Neuronal stem cell (in vitro differentiated cells): ENCODE measurements at regions not wholly inside any gene's neighbourhood (a gene's known extent, or its start where the extent isn't known, plus 50 kb on each side); places are given as distances from the start of the nearest gene placed in this dataset.

Source experiments
- DNase-seq: peaks from one replicate; pipeline ENCODE4 v3.0.0-alpha.2; 2013; ENCODE audit warnings: low spot score
- H2AFZ ChIP-seq: one replicate; pipeline ENCODE4 v1.6.1; 2013; ENCODE audit warnings: mild to moderate bottlenecking, low read length, inconsistent platforms
- H2AK5ac ChIP-seq: 2 replicates; pipeline ENCODE4 v1.6.1; 2013; ENCODE audit warnings: low read depth, mild to moderate bottlenecking, inconsistent platforms, low read length, moderate library complexity, mixed read lengths
- H2BK120ac ChIP-seq: 2 replicates; pipeline ENCODE4 v1.6.1; 2013; ENCODE audit warnings: low read depth, mild to moderate bottlenecking, inconsistent platforms, low read length, moderate library complexity, mixed read lengths
- H2BK12ac ChIP-seq: one replicate; pipeline ENCODE4 v1.6.1; 2013; ENCODE audit warnings: low read length, inconsistent platforms
- H2BK15ac ChIP-seq: 2 replicates; pipeline ENCODE4 v1.6.1; 2013; ENCODE audit warnings: mild to moderate bottlenecking, low read length, inconsistent platforms, mixed read lengths
- H2BK5ac ChIP-seq: one replicate; pipeline ENCODE4 v1.6.1; 2013; ENCODE audit warnings: inconsistent platforms, mild to moderate bottlenecking, low read length, moderate library complexity
- H3K14ac ChIP-seq: one replicate; pipeline ENCODE4 v1.6.1; 2013; ENCODE audit warnings: low read length, inconsistent platforms
- H3K18ac ChIP-seq: 2 replicates; pipeline ENCODE4 v1.6.1; 2013; ENCODE audit warnings: low read length, inconsistent platforms
- H3K23ac ChIP-seq: 2 replicates; pipeline ENCODE4 v1.6.1; 2013; ENCODE audit warnings: low read depth, mild to moderate bottlenecking, mixed read lengths, low read length, inconsistent platforms; ENCODE audit not compliant: poor library complexity
- H3K27ac ChIP-seq: replicated peaks from 3 replicates; pipeline ENCODE4 v1.5.1; 2013; ENCODE audit warnings: low read length, inconsistent platforms
- H3K27me3 ChIP-seq, 3 experiments: 2 replicates each; pipeline ENCODE4 v1.6.1; 2013; ENCODE audit warnings: low read length in 3 of 3, mild to moderate bottlenecking in 2 of 3, inconsistent platforms in 1 of 3, low read depth in 1 of 3, mixed read lengths in 1 of 3, moderate library complexity in 1 of 3; ENCODE audit not compliant: control insufficient read depth in 3 of 3, insufficient read depth in 3 of 3
- H3K36me3 ChIP-seq, 2 donors: replicated peaks in 1 of 2; 2 replicates each; pipeline ENCODE4 v1.6.1; 2013; ENCODE audit warnings: low read length in 2 of 2; ENCODE audit not compliant: control insufficient read depth in 2 of 2, insufficient read depth in 2 of 2
- H3K4ac ChIP-seq: 2 replicates; pipeline ENCODE4 v1.6.1; 2013; ENCODE audit warnings: inconsistent platforms, mild to moderate bottlenecking, low read length, moderate library complexity
- H3K4me1 ChIP-seq, 2 donors: 1 replicate in 1 of 2; 2 replicates in 1 of 2; pipeline ENCODE4 v1.6.1; 2013; ENCODE audit warnings: low read length in 2 of 2, low read depth in 1 of 2; ENCODE audit not compliant: control insufficient read depth in 2 of 2, insufficient read depth in 1 of 2
- H3K4me2 ChIP-seq: one replicate; pipeline ENCODE4 v1.6.1; 2013; ENCODE audit warnings: mild to moderate bottlenecking, low read length, inconsistent platforms; ENCODE audit not compliant: insufficient read depth, poor library complexity, severe bottlenecking
- H3K4me3 ChIP-seq, 2 donors: 2 replicates each; pipeline ENCODE4 v1.5.1; 2013; ENCODE audit warnings: low read length in 2 of 2, mild to moderate bottlenecking in 2 of 2, inconsistent platforms in 1 of 2, moderate library complexity in 1 of 2
- H3K79me1 ChIP-seq: one replicate; pipeline ENCODE4 v1.6.1; 2013; ENCODE audit warnings: low read depth, mild to moderate bottlenecking, inconsistent platforms, low read length, moderate library complexity
- H3K9ac ChIP-seq: one replicate; pipeline ENCODE4 v1.6.1; 2013; ENCODE audit warnings: mild to moderate bottlenecking, low read depth, low read length, inconsistent platforms; ENCODE audit not compliant: poor library complexity
- H3K9me3 ChIP-seq, 2 donors: replicated peaks in 1 of 2; 2 replicates each; pipeline versions ENCODE3 to v1.6.1; 2013; ENCODE audit warnings: low read length in 2 of 2, mild to moderate bottlenecking in 2 of 2, inconsistent platforms in 1 of 2, low read depth in 1 of 2, mixed read lengths in 1 of 2, moderate library complexity in 1 of 2; ENCODE audit not compliant: control insufficient read depth in 2 of 2, insufficient read depth in 1 of 2
- H4K8ac ChIP-seq: one replicate; pipeline ENCODE4 v1.6.1; 2013; ENCODE audit warnings: low read depth, mild to moderate bottlenecking, inconsistent platforms, low read length, moderate library complexity
- H4K91ac ChIP-seq: one replicate; pipeline ENCODE4 v1.6.1; 2013; ENCODE audit warnings: low read length, low read depth, mild to moderate bottlenecking, inconsistent platforms; ENCODE audit not compliant: poor library complexity
- WGBS, 2 donors: extraction: QIAGEN DNeasy Blood & Tissue Kit; methylation state at CpG; one replicate each; pipeline ENCODE4 v1.1.7; 2013; ENCODE audit warnings: missing lambda C conversion rate in 2 of 2, mixed read lengths in 1 of 2; ENCODE audit not compliant: insufficient read length in 2 of 2, insufficient replicate concordance in 1 of 2; ENCODE audit errors: extremely low coverage in 2 of 2; 5-methylcytosine and 5-hydroxymethylcytosine counted together

- H2BK12ac ChIP-seq = no peak overlapping the region
- H3K9me3 ChIP-seq = no peaks in the 10 kb centered on the region
- no CpG with 5 or more reads among the region's 3 CpGs for WGBS, 2 donors
- H3K23ac ChIP-seq = no peak overlapping the region
- DNase-seq = no peak
- H4K91ac ChIP-seq = no peak overlapping the region
- H2AK5ac ChIP-seq = no peak overlapping the region
- H2AFZ ChIP-seq = no peak overlapping the region
- no peaks in the 10 kb centered on the region for H3K4me1 ChIP-seq
- no peak overlapping the region for H2BK120ac ChIP-seq
- no peak overlapping the region for H3K4ac ChIP-seq
- H2BK15ac ChIP-seq = no peak overlapping the region
- H3K4me3 ChIP-seq = no peak overlapping the region
- no peak overlapping the region for H4K8ac ChIP-seq
- H3K4me2 ChIP-seq = no peak overlapping the region
- no peak overlapping the region for H3K27ac ChIP-seq
- H3K9ac ChIP-seq = no peak overlapping the region
- H3K18ac ChIP-seq = no peak overlapping the region
- no peaks in the 10 kb centered on the region for H3K36me3 ChIP-seq
- H2BK5ac ChIP-seq = no peak overlapping the region
- H3K14ac ChIP-seq = no peak overlapping the region
- H3K79me1 ChIP-seq = no peaks in the 10 kb centered on the region
- H3K27me3 ChIP-seq = no peaks in the 10 kb centered on the region
Observed at GRCh38 chrX:117743469-117744251, 372.9 kb downstream of the KLHL13 start.

GRCh38 chrX:117713411-117713810 lies 403.2 kb downstream of the KLHL13 start:
- Histone ChIP-seq H3K27me3 (no peaks in the 10 kb centered on the region), H3K4me2 (no peak overlapping the region), H2BK120ac (no peak overlapping the region), H3K27ac (no peak overlapping the region), H3K79me1 (no peaks in the 10 kb centered on the region), H3K18ac (no peak overlapping the region), H4K91ac (no peak overlapping the region), H3K36me3 (no peaks in the 10 kb centered on the region), H3K14ac (no peak overlapping the region), H3K9me3 (no peaks in the 10 kb centered on the region), H2AK5ac (no peak overlapping the region), H2BK12ac (no peak overlapping the region), H4K8ac (no peak overlapping the region), H3K4ac (no peak overlapping the region), H2AFZ (no peak overlapping the region), H2BK15ac (no peak overlapping the region), H2BK5ac (no peak overlapping the region), H3K4me1 (peaks cover 0 to 2% of the 10 kb centered on the region in 2 donors), H3K23ac (no peak overlapping the region), H3K4me3 (no peak overlapping the region), H3K9ac (no peak overlapping the region)
- no peak for DNase-seq
- WGBS, 2 donors = no CpG with 5 or more reads among the region's 1 CpG

GRCh38 chrX:117711782-117712181 lies 404.8 kb downstream of the KLHL13 start:
- WGBS, 2 donors = no CpG with 5 or more reads among the region's 1 CpG
- Histone ChIP-seq H3K27ac (no peak overlapping the region), H3K9ac (no peak overlapping the region)

GRCh38 chrX:117707948-117708743 lies 408.5 kb downstream of the KLHL13 start:
- Histone ChIP-seq H3K36me3 (no peaks in the 10 kb centered on the region), H3K4me3 (no peak overlapping the region), H2BK15ac (no peak overlapping the region), H3K9me3 (no peaks in the 10 kb centered on the region), H3K23ac (no peak overlapping the region), H3K27ac (no peak overlapping the region), H2BK120ac (no peak overlapping the region), H3K4ac (no peak overlapping the region), H3K4me1 (peaks cover 0 to 5% of the 10 kb centered on the region in 2 donors), H4K8ac (no peak overlapping the region), H3K27me3 (no peaks in the 10 kb centered on the region), H4K91ac (no peak overlapping the region), H2BK5ac (no peak overlapping the region), H3K79me1 (no peaks in the 10 kb centered on the region), H3K14ac (no peak overlapping the region), H2AK5ac (no peak overlapping the region), H3K9ac (no peak overlapping the region), H3K4me2 (no peak overlapping the region), H2BK12ac (no peak overlapping the region), H2AFZ (no peak overlapping the region), H3K18ac (no peak overlapping the region)
- DNase-seq = no peak
- WGBS, 2 donors = no CpG with 5 or more reads among the region's 8 CpGs

More at GRCh38 chrX:117711782-117712181, 404.8 kb downstream of the KLHL13 start:
- Histone ChIP-seq H3K4ac (no peak overlapping the region), H2AFZ (no peak overlapping the region), H3K4me3 (no peak overlapping the region), H2BK5ac (no peak overlapping the region), H4K8ac (no peak overlapping the region), H3K9me3 (no peaks in the 10 kb centered on the region), H3K14ac (no peak overlapping the region), H3K23ac (no peak overlapping the region), H2BK12ac (no peak overlapping the region), H3K4me1 (peaks cover 0 to 5% of the 10 kb centered on the region in 2 donors), H2BK15ac (no peak overlapping the region), H3K18ac (no peak overlapping the region), H3K79me1 (no peaks in the 10 kb centered on the region), H3K27me3 (no peaks in the 10 kb centered on the region), H3K36me3 (no peaks in the 10 kb centered on the region), H2BK120ac (no peak overlapping the region), H3K4me2 (no peak overlapping the region), H2AK5ac (no peak overlapping the region), H4K91ac (no peak overlapping the region)
- DNase-seq = no peak
